B cell (primary cell): ENCODE measurements at regions not wholly inside any gene's neighbourhood (a gene's known extent, or its start where the extent isn't known, plus 50 kb on each side); places are given as distances from the start of the nearest gene placed in this dataset.

Experiments used
- ATAC-seq: fragments of 200-7000 bp; cut with Tn5 transposase; one replicate; pipeline ENCODE4 v1.10.0; 2021; ENCODE audit warnings: low read depth, mild to moderate bottlenecking, moderate number of reproducible peaks, moderate library complexity
- CTCF ChIA-PET: fragments of 350-600 bp; sonication (Branson Sonifier 250); formaldehyde crosslinking; loops from one replicate; lab custom pipeline; 2021; ENCODE audit warnings: antibody characterized with exemption, inconsistent platforms; lab: Charles Lee
- POLR2A ChIA-PET: fragments of 350-600 bp; sonication (Branson Sonifier 250); formaldehyde crosslinking; loops from one replicate; lab custom pipeline; 2021; ENCODE audit warnings: antibody characterized with exemption; lab: Charles Lee
- DNase-seq: peaks from one replicate; pipeline ENCODE4 v3.0.0; 2013
- H2AFZ ChIP-seq: 2 replicates; pipeline ENCODE4 v1.6.1; 2012; ENCODE audit warnings: mild to moderate bottlenecking, low read depth, low read length; ENCODE audit not compliant: insufficient read depth, poor library complexity, severe bottlenecking
- H3K27ac ChIP-seq, 2 donors: 1 replicate in 1 of 2; 2 replicates in 1 of 2; pipeline ENCODE4 v1.5.1; 2012 to 2013; ENCODE audit warnings: low read length in 2 of 2, mild to moderate bottlenecking in 2 of 2, moderate library complexity in 1 of 2
- H3K27me3 ChIP-seq, 4 experiments: fragments of 200-600 bp in 1 of 4; sonication (generic) in 1 of 4; replicated peaks in 1 of 4; 1 replicate in 2 of 4; 2 replicates in 2 of 4; pipeline versions ENCODE4 v1.6.1 to v1.7.0; 2013 to 2016; ENCODE audit warnings: low read length in 3 of 4, mild to moderate bottlenecking in 2 of 4, mixed read lengths in 1 of 4, moderate library complexity in 1 of 4; ENCODE audit not compliant: insufficient read depth in 4 of 4, control insufficient read depth in 3 of 4; ENCODE audit errors: control extremely low read depth in 1 of 4
- H3K36me3 ChIP-seq, 2 experiments: replicated peaks in 1 of 2; 1 replicate in 1 of 2; 2 replicates in 1 of 2; pipeline versions ENCODE4 v1.6.1 to v1.7.1; 2013; ENCODE audit warnings: low read length in 1 of 2; ENCODE audit not compliant: insufficient read depth in 2 of 2, control insufficient read depth in 1 of 2; ENCODE audit errors: control extremely low read depth in 1 of 2, extremely low read depth in 1 of 2
- H3K4me1 ChIP-seq, 2 donors: fragments of 200-600 bp in 1 of 2; sonication (generic) in 1 of 2; 1 replicate in 1 of 2; 2 replicates in 1 of 2; pipeline versions ENCODE4 v1.5.1 to v1.6.1; 2013 to 2017; ENCODE audit warnings: low read length in 2 of 2; ENCODE audit not compliant: control insufficient read depth in 2 of 2, insufficient read depth in 2 of 2
- H3K4me2 ChIP-seq: replicated peaks from 2 replicates; pipeline ENCODE3; 2012; ENCODE audit warnings: mild to moderate bottlenecking, low read depth, low read length; ENCODE audit not compliant: poor library complexity, severe bottlenecking
- H3K4me3 ChIP-seq, 5 experiments: fragments of 200-600 bp in 1 of 5; sonication (generic) in 1 of 5; 1 replicate in 3 of 5; 2 replicates in 2 of 5; pipeline versions ENCODE4 v1.5.1 to v1.7.0; 2011 to 2016; ENCODE audit warnings: low read length in 4 of 5, mild to moderate bottlenecking in 4 of 5, low read depth in 2 of 5, control low read depth in 1 of 5, moderate library complexity in 1 of 5; ENCODE audit not compliant: insufficient read depth in 1 of 5; ENCODE audit errors: control extremely low read depth in 1 of 5, extremely low read depth in 1 of 5
- H3K79me2 ChIP-seq: fragments of 200-600 bp; sonication (generic); one replicate; pipeline ENCODE4 v1.6.0; 2016; ENCODE audit warnings: low read length; ENCODE audit not compliant: control insufficient read depth, insufficient read depth
- H3K9ac ChIP-seq: fragments of 200-600 bp; sonication (generic); 2 replicates; pipeline ENCODE4 v1.6.1; 2017; ENCODE audit warnings: mild to moderate bottlenecking, low read length, moderate library complexity
- H3K9me3 ChIP-seq, 3 donors: one replicate each; pipeline versions ENCODE4 v1.6.1 to v1.7.1; 2013; ENCODE audit warnings: low read length in 2 of 3; ENCODE audit not compliant: control insufficient read depth in 2 of 3, insufficient read depth in 1 of 3; ENCODE audit errors: control extremely low read depth in 1 of 3
- H4K20me1 ChIP-seq: 2 replicates; pipeline ENCODE4 v1.6.0; 2012; ENCODE audit warnings: mild to moderate bottlenecking, low read length; ENCODE audit not compliant: insufficient read depth, control insufficient read depth, poor library complexity, severe bottlenecking
- H3K27ac Mint-ChIP-seq: one replicate; pipeline ENCODE4 v1.8.0; 2021; ENCODE audit warnings: mixed read lengths
- H3K27me3 Mint-ChIP-seq: one replicate; pipeline ENCODE4 v1.8.0; 2021; ENCODE audit warnings: mixed read lengths
- H3K4me1 Mint-ChIP-seq: one replicate; pipeline ENCODE4 v1.8.0; 2021; ENCODE audit warnings: mixed read lengths
- H3K4me3 Mint-ChIP-seq: one replicate; pipeline ENCODE4 v1.8.0; 2021; ENCODE audit warnings: mixed read lengths
- H3K9me3 Mint-ChIP-seq: one replicate; pipeline ENCODE4 v1.8.0; 2022; ENCODE audit warnings: mixed read lengths; ENCODE audit not compliant: insufficient read depth
- EZH2 ChIP-seq: IDR thresholded peaks from 2 replicates; pipeline ENCODE4 v1.6.1; 2012; ENCODE audit warnings: borderline replicate concordance, low read depth, mild to moderate bottlenecking, moderate library complexity, low read length; ENCODE audit not compliant: insufficient read depth, poor library complexity, severe bottlenecking
- WGBS: methylation state at CpG from one replicate; pipeline ENCODE4 v1.1.5; 2013; ENCODE audit warnings: missing lambda C conversion rate; ENCODE audit not compliant: insufficient coverage; 5-methylcytosine and 5-hydroxymethylcytosine counted together
- intact Hi-C: fragments of 100-400 bp; cut with micrococcal nuclease; formaldehyde crosslinking; loops from one replicate; pipeline ENCODE4 v1.10.0; 2022
- TF ChIP-seq, protein P1 (sequence below): fragments of 200-600 bp; IDR thresholded peaks from one replicate; pipeline ENCODE4 v1.8.0; 2022; ENCODE audit warnings: antibody characterized with exemption, mild to moderate bottlenecking

DNA sequence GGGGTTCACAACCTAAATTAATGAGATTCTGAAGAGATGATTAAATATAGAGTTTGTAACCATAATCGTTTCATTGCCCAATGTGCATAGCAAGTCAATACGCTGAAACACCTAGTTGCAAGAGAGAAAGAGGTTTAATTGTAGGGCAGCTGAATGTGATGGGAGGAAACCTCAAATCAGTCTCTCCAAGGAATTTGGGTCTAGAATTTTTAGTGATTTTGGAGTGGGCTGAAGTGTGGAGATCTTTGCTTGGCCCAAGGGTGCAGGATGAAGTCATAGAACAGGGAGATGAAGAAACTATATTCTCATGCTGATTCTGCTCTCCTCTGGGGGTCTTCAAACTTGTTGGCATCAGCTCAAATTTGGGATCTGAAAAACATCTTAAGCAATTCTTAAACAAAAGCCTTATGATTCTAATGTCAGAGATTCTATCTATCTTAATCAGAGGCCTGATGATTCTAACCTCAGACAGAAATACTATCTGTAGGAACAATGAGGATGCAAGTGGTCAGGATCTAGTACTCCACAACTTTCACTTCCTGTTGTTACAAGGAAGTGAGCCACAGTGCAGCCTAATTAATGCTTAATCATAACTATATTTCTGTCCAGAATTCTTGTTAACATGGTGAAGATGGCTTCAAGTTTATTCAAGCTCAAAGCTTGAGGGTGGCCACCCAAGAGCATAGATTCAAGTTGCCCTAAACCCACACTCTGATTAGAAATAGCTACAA lies 80.2 kb upstream of the FUT8 start:
- H3K27ac Mint-ChIP-seq, result peak overlapping the region; percentile 66
- H3K9me3 Mint-ChIP-seq, result no peaks in the 10 kb centered on the region
- no peaks in the 10 kb centered on the region for H3K9me3 ChIP-seq
- H3K4me2 ChIP-seq, result peak overlapping the region; percentile 15
- intact Hi-C loops, result no loop called here
- H4K20me1 ChIP-seq, result no peaks in the 10 kb centered on the region
- H3K27ac ChIP-seq, result no peak overlapping the region
- no peak overlapping the region for H3K9ac ChIP-seq
- WGBS, result 84% methylated on average over 2 of the region's 2 CpGs
- peak; percentile 61 for DNase-seq
- POLR2A ChIA-PET, result interaction anchor here (0.6 to 1.7 kb wide), 3 partner anchors 26 to 162 kb away, joined by 3 to 5 read pairs (median 5); no protein-coding TSS in a partner anchor
- H2AFZ ChIP-seq, result no peak overlapping the region
- peak overlapping the region; percentile 4 for H3K4me3 Mint-ChIP-seq
- CTCF ChIA-PET, result interaction anchor here (0.8 to 3.3 kb wide), 6 partner anchors 11 to 81 kb away, joined by 4 to 16 read pairs (median 6); no protein-coding TSS in a partner anchor
- H3K79me2 ChIP-seq, result no peaks in the 10 kb centered on the region
- no peak overlapping the region for H3K4me3 ChIP-seq
- peaks cover 58 to 85% of the 10 kb centered on the region in 2 donors for H3K4me1 ChIP-seq
- peaks cover 68% of the 10 kb centered on the region for H3K4me1 Mint-ChIP-seq
- H3K27me3 Mint-ChIP-seq, result no peaks in the 10 kb centered on the region
- no peak for TF ChIP-seq EZH2
- TF ChIP-seq, protein P1, sequence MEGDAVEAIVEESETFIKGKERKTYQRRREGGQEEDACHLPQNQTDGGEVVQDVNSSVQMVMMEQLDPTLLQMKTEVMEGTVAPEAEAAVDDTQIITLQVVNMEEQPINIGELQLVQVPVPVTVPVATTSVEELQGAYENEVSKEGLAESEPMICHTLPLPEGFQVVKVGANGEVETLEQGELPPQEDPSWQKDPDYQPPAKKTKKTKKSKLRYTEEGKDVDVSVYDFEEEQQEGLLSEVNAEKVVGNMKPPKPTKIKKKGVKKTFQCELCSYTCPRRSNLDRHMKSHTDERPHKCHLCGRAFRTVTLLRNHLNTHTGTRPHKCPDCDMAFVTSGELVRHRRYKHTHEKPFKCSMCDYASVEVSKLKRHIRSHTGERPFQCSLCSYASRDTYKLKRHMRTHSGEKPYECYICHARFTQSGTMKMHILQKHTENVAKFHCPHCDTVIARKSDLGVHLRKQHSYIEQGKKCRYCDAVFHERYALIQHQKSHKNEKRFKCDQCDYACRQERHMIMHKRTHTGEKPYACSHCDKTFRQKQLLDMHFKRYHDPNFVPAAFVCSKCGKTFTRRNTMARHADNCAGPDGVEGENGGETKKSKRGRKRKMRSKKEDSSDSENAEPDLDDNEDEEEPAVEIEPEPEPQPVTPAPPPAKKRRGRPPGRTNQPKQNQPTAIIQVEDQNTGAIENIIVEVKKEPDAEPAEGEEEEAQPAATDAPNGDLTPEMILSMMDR, result no peak
- no peaks in the 10 kb centered on the region for H3K27me3 ChIP-seq
- peak; percentile 44 for ATAC-seq
- no peaks in the 10 kb centered on the region for H3K36me3 ChIP-seq
